NCI-H774 (cell line): ENCODE measurements at regions not wholly inside any gene's neighbourhood (a gene's known extent, or its start where the extent isn't known, plus 50 kb on each side); places are given as distances from the start of the nearest gene placed in this dataset.

Source experiments
- DNase-seq: peaks from one replicate; lab custom pipeline; 2025; lab: John Stamatoyannopoulos, UW

DNA sequence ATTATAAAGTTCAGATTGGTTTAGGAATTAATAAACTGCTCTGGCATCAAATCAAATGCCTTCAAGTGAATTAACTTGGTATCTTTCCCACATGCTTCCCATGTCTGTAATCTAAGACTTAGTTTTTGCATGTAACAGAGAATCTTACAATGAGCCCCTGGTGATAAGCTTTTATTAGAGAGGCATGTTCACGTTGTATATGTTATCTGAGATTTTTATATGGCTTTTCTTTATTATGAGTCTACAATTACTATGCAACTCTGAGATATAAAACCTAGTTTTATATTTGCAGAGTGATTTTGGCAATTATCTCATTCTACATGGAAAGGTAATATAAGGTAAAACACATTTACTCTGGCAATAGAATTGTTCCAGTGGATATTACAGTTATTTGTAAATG, 1578.4 kb upstream of the IGFBP7 start:
- no peak for DNase-seq

DNA sequence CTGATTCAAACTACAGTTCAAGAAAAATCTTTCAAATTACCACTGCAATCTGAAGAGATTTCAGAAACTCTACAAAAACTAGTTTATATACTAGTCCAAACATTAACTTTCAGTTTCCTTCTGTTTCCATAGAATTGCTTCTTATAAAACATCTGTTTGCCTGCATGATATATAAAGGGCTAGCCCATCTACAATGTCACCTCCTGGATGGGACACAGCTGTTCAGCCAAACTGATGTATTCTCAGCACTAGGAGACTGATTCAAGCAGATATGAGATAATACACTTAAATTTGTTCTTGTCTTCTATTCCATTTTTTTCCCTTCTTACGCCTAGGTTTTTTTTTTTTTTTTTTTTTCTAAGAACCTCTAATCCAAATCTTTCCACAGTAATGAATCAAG, 1569.7 kb upstream of the IGFBP7 start:
- DNase-seq, result no peak

DNA sequence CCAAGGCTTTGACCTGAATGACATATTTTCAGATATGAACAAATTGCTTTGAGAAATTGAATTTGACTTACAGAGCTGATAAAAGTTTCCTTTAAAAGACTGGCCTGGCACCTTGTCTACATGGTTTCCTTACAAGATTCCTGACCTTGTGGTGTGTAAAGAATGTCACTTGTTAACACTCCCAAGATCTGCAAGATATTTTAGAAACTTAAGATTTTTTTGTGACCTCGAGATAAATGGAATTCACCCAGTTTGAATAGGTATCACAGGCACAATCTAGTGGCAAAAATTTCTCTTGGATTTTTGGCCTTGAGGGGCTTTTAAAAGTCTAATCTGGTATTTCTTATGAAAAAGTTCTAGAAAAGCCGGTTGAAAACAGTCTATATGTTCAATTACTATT, 1568.9 kb upstream of the IGFBP7 start:
- no peak for DNase-seq

DNA sequence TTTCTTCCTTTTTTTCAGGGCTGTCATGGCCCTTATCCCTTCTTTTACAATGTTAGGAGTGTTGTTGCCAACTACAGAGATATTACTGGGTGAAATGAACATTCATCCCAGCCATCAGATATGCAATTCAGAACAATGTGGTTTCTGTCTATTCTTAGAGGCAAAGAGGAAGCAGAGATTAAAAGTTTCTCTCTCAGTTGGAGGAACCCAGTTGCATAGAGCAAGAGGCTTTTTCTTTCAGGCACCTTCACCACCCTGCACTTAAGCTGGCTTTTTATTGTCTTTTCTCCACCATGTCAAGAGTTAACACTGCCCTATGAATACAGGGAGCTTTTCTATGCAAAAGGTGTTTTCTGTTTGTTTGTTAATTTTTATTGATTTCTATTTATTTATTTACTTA, 1559.6 kb upstream of the IGFBP7 start:
- no peak for DNase-seq

DNA sequence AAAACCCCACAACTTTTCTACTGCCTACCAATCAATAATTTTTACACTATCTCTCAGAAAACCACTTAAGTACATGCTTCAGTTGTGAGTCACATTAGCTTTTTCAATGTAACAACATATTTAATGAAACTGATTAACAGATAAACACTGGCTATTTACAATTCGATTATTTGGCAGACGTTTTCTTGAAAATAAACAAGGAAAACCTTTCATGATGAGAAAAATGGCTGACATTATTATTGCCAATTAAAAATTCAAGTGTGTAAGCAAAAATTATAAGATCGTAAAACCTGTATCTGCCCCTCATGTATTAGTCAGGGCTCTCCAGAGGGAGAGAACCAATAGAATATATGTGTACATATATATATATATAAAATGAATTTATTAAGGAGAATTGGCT, 1555.5 kb upstream of the IGFBP7 start:
- DNase-seq, result peak; percentile 48

DNA sequence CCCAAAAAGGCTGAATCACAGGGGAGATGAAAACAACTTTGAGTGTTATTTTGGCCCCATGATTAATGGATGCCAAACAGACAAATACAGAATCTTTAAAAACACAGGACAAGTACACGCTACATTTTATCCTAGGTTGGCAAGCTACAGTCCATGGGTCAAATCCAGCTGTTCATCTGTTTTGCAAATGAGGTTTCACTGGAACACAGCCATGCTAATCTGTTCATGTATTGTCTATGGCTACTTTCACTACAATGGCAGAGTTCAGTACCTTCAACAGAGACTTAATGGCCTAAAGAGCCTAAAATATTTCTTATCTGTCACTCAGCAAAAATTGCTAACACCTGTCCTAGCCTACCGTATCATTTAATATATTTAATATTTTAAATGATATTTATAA, 1548.5 kb upstream of the IGFBP7 start:
- no peak for DNase-seq

DNA sequence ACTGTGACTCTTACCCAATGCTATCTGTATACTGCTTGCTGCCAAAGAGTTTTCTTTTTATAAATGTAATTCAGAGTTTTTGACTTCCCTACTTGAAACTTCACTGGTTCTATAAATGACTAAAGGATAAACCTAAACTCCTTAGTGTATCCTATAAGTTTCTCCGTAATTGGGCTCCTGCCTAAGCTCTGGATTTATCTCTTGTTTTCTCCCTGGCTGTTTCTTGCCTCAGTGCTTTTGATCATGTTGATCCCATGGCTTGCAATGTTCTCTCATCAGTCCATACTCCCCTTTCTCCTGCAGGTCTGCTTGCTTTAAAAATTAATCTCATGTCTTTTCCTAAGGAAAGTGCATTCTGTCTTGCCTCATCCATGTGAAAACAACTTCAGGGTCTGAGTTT, 1543.1 kb upstream of the IGFBP7 start:
- no peak for DNase-seq

DNA sequence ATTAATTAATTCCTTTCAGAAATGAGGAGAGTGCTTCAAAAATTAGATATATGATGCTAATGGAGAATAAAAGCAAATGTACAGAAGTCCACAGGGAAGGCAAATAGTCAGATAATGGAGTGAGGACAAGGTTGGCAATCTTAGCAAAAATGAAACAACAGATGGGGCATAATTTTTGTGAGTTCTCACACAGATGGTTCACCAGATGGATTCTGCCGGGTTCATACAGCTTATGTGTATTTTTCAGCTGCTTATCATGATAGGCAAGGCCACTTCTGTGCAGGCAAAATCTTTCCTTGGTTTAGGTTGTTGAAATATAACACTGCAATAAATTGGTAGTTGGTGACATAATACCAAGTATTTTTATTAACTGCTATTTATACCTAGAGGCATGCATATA, 1539.0 kb upstream of the IGFBP7 start:
- DNase-seq, result no peak

DNA sequence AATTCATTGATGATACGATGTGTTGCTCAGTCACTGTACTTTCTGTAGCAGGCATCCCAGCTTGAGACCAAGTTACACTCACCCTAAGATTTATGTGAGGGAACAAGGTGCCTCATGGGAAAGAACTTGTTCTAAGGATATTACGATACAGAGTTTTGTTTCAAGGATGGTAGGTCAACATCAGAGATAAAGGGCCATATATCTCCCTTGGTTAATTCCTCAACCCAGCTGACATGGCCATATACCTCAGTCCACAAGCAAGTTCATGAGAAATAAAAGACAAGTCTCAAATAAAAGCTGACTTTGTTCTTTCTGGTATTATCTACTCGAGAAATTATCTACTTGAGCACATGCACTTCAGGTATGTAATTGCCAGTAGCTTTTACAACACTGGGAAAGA, 1535.9 kb upstream of the IGFBP7 start:
- DNase-seq, result no peak

DNA sequence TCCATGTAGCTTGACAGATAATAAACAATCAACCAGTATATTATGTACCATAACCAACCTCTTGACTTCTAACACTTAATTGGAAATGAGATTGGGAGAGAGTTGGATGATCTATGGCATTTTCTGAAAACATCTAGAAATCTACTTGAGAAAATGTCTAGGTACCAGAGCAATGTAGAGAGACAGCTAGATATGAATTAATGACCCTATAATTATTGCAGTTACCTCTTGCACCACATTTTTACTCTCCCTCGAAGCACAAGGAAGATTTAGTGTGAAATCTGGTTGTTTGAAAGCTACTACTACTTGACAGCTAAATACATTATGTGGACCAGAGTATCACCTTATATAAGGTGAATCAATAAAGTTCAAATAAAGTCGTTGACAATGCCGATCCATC, 1534.4 kb upstream of the IGFBP7 start:
- DNase-seq, result no peak

DNA sequence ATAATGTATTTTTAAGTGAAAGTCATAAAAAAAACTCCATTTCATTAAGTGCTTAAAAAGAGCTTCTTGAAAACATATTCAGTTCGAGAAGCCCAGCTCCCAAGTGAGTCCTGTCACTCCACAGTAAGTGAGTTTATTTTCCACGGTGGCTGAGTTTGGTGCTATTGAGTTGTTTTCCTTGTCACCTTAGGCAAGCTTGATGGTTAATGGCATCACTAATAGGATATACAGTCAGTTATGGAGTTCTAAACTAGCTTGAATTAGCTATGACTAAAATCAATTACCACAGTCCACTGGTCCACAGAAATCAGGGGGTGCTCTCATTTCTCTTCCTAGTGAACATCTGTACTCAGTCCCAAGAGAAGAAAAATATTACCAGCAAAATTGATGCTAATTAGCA, 1526.2 kb upstream of the IGFBP7 start:
- no peak for DNase-seq

DNA sequence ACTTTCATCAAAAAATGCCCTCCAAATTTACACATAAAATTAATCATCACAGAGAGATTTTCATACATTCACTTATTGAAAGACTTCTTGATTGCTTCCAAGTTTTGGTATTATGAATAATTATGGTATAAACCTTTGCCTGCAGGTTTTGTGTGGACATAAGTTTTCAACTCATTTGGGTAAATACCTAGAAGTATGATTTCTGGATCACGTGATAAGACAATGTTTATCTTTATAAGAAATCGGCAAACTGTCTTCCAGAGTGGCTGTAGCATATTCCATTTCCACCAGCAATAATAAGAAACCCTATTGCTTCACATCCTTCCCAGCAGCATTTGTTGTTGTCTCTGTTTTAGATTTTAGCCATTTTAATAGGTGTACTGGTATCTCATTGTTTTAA, 1507.0 kb upstream of the IGFBP7 start:
- DNase-seq, result no peak

DNA sequence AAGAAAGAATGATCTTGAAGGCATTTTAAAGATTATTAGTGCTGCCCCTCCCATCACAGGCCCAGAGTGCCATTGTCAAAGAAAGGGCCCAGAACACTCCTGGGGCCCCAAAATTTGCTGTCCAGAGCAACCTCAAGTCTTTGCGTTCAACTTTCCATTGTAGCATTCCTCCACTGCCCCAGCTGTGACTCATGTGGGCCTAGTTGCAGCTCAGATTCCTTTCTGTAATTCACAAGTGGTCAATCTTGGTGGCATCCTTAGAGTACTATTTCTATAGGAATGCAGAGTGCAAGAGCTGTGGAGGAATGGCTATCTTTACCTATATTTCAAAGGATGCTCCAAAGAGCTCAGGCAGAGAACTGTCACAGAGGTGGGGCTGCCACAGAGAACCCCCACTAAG, 1500.8 kb upstream of the IGFBP7 start:
- no peak for DNase-seq

DNA sequence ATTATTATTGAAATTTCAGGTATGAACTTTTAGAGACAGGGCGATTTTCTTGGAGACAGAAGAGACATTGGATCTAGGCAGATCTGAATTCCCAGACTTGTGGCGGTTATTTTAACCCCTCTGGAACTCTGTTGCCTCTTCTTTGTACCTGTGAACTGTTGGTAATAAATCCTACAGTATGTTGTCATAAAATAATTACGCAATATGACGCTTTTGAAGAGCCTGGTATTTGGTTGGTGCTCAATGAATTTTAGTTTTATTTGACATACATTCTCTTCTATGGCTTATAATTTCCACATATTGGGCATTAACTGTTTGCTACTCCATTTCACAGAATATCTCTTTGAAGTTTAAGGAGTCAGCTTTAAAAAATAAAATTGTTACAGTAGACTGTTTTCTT, 1496.1 kb upstream of the IGFBP7 start:
- no peak for DNase-seq

DNA sequence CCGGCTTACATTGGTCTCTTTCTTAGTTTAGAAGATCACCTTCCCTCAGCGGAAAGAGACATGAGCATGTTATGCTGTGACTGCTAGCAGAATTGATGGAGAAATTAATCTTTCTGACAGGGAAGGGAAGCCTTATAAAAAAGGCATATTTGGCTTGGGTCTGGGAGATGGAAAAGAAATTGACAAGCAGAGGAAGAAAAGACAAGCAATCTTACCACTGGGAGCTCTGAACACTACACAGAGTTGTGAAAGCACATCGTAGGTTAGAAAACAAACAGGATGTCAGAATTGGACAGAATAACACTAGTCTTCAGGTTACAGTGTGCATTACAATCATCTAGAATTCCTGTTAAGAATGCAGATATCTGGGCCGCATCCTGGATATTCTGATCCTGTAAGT, 1493.8 kb upstream of the IGFBP7 start:
- no peak for DNase-seq

DNA sequence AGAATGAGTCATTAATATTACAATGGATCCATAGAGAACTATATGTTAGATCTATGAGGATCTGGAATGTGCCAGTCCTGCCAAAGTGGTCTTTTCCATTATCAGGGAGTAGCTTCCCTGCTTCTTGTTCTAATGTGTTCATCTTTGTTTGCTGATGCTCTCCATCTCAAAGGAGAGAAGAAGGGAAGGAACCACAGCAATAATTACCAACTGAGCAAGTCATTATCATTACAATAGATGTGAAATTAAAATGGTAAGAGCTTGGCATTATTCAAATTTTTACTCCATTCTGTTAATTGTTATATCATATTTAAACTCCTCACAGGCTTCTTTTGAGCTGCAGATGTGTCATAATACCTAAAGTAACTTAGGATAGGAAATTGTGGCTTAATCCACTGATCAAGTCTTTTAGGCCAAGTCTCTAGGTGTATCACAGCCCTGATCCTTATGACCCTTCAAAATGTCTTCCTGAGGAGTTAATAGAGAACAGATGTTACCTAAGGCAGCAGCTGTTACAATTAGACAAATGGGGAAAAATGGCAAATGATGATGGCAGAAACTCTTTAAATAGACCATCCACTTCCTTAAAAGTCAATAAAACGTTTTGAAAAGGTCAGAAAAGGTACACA, 1492.7 kb upstream of the IGFBP7 start:
- peak; percentile 36 for DNase-seq

DNA sequence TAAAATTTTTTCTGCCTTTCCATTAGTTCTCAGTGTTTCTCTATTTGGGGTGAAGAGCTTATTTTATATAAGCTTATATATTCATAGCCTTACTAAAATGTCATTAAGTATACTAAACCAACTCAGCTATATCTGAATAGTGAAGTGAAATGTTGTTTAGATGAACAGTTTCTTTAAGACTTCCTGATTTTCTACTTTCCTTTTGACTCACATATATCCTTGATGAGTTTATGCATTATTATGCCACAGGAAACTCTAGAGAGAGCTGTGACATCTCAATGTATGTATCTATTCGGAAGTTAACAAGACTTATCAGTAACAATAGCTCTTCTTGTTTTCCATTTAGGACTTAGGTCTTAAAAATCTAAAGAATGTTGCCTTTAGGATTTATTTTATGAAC, 1491.8 kb upstream of the IGFBP7 start:
- DNase-seq, result no peak

DNA sequence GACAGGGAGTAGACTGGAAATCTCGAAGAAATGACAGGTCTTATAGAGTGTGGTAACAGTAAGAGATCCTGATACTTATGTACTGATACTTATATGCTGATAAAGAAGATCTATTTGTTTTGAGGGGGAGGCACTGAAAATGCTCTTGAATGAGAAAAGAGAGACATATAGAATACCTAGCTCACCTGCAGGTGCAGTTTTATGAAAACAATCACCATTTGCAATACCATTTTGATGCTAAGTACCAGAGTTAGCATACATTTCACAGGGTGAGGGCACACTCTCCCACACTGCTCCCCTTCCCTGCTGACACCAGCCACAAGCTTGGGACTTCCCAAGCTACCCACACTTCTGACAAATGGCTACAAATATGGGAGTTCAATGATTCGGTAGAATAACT, 1490.1 kb upstream of the IGFBP7 start:
- DNase-seq, result no peak

DNA sequence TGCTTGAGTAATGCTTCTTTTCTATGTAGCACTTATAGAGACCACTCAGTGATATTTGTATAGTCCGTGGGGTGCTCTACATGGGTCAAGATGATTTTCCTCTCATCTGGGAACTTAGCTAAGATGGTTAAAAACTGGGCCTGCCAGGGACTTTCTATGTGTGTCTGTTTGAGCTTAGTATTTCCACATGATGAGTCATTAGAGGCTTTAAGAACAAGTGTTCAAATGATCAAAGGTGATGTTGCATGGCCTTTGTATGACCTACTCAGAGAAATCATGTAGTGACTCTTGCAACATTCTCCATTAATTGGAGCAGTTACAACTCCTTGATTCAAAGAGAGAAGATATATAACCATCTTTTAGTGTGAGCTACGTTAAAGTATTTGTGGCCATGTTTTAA, 1480.5 kb upstream of the IGFBP7 start:
- no peak for DNase-seq

DNA sequence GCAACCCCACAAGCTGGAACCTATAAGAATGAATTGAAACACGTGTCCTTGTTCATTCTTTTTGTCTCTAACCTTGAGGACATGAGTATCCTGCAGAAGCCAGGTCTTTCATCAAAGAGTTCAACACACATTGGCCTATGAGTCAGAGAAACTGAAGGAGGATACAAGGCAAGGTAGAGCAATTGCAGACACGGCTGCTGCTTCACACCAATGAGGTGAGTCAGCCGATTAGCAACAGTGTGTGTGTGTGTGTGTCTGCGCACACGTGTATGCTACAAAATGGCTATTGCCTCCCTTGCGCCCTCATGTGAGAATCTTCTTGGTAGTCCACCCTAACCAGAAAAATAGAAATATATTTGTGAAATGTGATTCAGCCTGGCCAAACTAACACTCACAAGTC, 1477.7 kb upstream of the IGFBP7 start:
- DNase-seq, result no peak

DNA sequence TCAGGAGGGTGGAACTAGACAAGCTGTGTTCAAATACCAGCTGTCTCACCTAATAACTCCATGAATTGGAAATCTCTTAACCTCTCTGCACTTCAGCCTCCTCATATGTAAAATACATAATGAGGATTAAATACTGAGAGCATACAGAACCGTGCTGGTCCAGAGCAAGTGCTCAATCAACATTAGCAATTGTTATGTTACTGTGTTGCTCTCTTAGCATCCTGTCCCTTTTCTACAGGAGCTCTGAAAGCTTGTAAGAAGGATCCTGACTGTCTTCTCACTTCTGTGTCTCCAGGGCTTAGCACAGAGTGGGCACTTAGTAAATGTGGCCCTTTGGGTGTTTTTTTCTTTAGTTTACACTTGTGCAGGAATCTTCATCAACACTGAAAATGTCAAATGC, 1456.1 kb upstream of the IGFBP7 start:
- DNase-seq, result no peak

DNA sequence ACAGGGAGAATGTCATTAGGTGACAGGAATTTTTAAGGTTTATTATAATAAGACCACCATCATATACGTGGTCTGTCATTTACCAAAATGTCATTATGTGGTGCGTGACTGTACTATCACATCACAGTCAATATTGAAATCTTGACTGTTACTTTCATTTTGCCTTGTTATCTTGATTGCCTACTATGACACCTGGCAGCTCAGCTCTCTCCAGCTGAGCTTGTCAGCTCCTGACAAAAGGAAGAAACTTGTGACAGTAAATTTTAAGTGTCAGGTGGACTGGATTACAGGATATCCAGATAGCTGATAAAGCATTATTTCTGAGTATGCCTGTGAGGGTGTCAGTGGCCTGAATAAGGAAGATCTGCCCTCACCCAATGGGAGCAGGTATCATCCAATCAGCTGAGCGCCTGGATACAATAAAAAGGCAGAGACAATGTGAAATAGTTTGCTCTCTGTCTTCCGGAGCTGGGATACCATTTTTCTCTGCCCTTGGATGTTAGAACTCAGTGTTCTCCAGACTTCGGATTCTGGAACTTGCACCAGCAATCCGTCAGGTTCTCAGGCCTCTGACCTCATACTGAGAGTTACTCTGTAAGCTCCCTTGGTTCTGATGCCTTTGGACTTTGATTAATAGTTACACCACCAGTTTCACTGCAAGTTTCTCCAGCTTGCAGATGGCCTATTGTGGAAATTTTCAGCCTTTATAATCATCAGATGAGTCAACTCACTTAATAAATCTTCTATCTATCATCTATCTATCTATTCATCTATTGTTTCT, 1454.7 kb upstream of the IGFBP7 start:
- DNase-seq, result no peak

DNA sequence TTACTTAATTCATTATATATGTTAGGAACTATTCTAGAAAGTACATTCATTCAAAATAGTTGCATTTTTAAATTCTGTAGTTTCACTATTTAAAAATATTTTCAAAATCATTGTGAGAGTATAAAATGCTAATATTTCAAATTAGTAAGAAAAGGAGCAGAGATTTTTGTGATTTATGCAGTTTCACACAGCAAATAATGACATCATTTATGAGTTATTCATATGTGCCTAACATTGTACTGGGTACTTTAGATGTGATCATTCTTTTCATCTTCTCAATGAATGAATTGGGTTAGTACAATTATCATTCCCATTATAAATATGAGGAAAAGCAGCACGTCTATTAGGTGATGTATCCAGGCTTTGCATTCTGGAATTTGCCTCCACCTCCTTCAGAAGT, 1451.0 kb upstream of the IGFBP7 start:
- no peak for DNase-seq

DNA sequence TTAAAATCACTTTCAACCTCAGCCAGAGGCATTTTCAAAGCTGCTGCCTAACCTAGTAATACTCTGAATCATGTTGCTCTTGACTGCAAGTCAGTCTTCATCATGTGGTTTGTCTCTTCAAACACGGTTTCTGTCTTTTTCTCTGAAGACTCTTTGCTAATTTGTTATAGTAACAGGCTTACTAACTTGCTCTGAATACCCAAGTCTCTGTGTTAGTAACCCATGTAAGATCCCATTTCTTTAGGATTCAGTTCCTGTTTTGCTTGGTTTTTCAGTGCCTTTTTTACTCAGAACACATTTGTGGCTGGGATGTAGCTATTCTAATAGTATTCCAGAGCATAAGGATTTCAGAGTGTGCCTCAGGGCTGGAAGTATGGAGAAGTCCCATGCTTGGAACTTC, 1450.6 kb upstream of the IGFBP7 start:
- no peak for DNase-seq
